ENCODE measurements at regions not wholly inside any gene's neighbourhood (a gene's known extent, or its start where the extent isn't known, plus 50 kb on each side); places are given as distances from the start of the nearest gene placed in this dataset.

DNA sequence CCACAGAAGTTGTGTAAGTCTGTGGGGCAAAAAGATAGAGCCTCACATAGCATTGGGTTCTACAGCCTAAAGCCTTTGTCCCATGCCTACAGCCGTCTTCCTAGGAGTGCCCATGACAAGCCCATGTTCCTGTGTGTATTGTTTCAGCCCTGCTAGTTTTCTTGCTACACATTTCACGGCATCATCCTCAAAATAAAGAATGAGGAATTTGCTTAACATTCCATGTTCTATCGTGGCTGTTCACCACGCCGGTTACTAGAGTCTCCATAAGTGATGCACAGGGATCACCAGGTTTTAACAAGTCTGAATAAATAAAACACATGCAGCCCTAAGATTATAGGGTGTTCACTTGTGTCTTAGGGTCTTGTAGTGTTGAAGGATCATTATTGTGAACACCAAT lies 87.4 kb upstream of the NGF start:
- Mint-ChIP-seq H3K27ac (no peak overlapping the region), H3K4me3 (no peak overlapping the region), H3K36me3 (ENCODE audit: low read depth) (no peaks in the 10 kb centered on the region), H3K27me3 (no peaks in the 10 kb centered on the region), H3K9me3 (no peaks in the 10 kb centered on the region), H3K4me1 (ENCODE audit: low read depth) (no peaks in the 10 kb centered on the region)
- intact Hi-C loops (cut with micrococcal nuclease): no loop called here

DNA sequence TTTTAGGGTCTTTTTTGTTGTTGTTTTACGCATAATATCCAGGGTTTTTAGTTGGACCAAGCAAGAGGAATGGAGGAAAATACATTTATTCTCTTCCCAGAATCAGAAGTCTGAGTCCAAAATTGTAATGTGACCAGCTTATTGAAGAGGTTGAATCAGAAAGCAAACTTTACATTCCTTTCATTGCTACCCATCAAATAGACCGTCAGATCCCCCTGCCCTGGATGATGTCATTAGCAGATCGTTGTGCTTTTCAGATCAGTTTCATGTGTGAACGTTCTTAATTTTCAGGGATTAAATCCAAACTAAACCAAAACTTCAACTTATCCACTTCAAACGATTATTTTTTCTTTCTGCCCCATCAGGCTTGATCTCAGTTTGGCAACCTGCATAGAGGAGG lies 85.7 kb upstream of the NGF start:
- H3K27ac Mint-ChIP-seq: no peak overlapping the region
- H3K9me3 Mint-ChIP-seq: no peaks in the 10 kb centered on the region
- no peak overlapping the region for H3K4me3 Mint-ChIP-seq
- H3K4me1 Mint-ChIP-seq (ENCODE audit: low read depth): no peaks in the 10 kb centered on the region
- no peaks in the 10 kb centered on the region for H3K27me3 Mint-ChIP-seq
- intact Hi-C loops (cut with micrococcal nuclease): no loop called here
- no peaks in the 10 kb centered on the region for H3K36me3 Mint-ChIP-seq (ENCODE audit: low read depth)

DNA sequence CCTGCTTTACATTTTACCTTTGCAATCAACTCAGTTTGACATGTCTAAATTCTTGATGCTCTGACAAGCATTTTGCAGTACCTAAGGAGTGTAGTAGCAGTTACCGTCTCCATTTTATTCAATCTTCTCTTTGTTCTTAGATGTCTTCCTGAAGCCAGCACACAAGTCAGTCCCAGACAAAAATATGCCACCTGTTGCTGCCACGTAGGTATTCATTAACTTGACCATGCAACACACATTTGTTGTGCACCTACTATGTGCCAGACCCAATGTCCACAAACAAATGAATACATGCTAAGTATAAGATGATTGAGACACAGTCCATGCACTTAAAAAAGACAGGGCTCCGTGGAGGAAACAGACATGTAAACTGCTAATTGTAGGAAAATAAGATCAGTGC lies 81.5 kb upstream of the NGF start:
- H3K4me1 Mint-ChIP-seq (ENCODE audit: low read depth): no peaks in the 10 kb centered on the region
- no peak overlapping the region for H3K27ac Mint-ChIP-seq
- intact Hi-C loops (cut with micrococcal nuclease): no loop called here
- no peak overlapping the region for H3K4me3 Mint-ChIP-seq
- H3K36me3 Mint-ChIP-seq (ENCODE audit: low read depth): no peaks in the 10 kb centered on the region
- no peaks in the 10 kb centered on the region for H3K9me3 Mint-ChIP-seq
- no peaks in the 10 kb centered on the region for H3K27me3 Mint-ChIP-seq

DNA sequence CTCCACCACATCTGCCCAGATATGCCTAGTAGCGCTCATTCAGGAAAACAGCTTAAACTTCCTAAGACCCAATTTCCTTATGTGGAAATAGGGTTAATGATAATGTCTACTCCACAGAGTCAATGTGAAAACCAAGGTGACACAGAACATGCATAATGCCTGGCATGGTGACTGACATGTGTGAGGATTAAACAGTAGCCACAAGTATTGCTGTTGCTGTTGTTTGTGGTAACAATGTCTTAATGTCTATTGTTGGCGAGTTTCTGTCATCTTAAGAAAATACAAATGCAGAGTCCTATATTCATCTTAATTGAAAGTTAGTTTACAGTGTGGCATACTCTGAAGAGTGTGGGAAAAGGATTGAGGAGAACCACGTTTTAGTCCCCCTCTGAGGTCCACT lies 75.6 kb upstream of the NGF start:
- Mint-ChIP-seq H3K9me3 (no peaks in the 10 kb centered on the region), H3K27me3 (no peaks in the 10 kb centered on the region), H3K36me3 (ENCODE audit: low read depth) (no peaks in the 10 kb centered on the region), H3K27ac (no peak overlapping the region), H3K4me1 (ENCODE audit: low read depth) (no peaks in the 10 kb centered on the region), H3K4me3 (no peak overlapping the region)
- intact Hi-C loops (cut with micrococcal nuclease): no loop called here

DNA sequence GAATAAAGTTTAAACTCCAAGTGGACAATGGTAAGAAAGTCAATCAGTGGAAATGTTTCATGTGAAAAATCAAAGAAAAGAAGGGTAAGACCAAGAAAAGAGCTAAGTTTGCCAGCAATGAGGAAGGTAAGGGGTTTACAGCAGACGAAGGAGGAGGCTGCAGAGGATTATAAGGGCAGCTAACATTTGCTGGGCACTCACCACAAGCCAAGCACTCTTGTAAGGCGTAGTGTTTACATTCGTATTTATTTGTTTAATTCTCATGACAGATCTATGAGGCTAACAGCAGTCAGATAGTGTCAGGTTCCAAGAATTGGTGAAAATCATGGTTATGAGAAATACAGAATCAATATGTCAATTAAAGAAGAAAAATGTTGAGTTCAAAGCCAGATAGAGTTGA lies 75.2 kb upstream of the NGF start:
- H3K9me3 Mint-ChIP-seq: no peaks in the 10 kb centered on the region
- H3K4me1 Mint-ChIP-seq (ENCODE audit: low read depth): no peaks in the 10 kb centered on the region
- no peak overlapping the region for H3K27ac Mint-ChIP-seq
- intact Hi-C loops (cut with micrococcal nuclease): no loop called here
- no peaks in the 10 kb centered on the region for H3K27me3 Mint-ChIP-seq
- H3K36me3 Mint-ChIP-seq (ENCODE audit: low read depth): no peaks in the 10 kb centered on the region
- H3K4me3 Mint-ChIP-seq: no peak overlapping the region

DNA sequence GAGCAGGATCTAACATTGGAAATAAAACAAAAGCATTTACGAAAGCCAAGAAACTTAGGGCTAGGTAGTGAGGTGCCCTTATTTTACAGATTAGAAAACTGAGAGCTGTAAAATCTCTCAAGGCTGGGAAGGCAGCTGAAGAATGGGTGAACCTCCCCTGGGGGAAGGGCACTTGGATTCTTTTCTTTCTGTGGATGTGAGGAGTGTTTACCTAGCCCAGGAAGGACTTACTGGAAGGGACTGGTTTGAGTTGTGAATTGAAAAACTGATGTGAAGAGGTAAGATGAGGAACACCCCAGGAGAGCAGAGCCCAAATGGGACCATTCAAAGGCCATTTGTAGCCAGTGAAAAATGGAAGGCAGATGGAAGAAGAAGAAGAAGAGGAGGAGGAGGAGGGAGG lies 74.7 kb upstream of the NGF start:
- Mint-ChIP-seq H3K9me3 (no peaks in the 10 kb centered on the region), H3K4me1 (ENCODE audit: low read depth) (no peaks in the 10 kb centered on the region), H3K36me3 (ENCODE audit: low read depth) (no peaks in the 10 kb centered on the region), H3K27me3 (no peaks in the 10 kb centered on the region), H3K27ac (no peak overlapping the region), H3K4me3 (no peak overlapping the region)
- intact Hi-C loops (cut with micrococcal nuclease): no loop called here

DNA sequence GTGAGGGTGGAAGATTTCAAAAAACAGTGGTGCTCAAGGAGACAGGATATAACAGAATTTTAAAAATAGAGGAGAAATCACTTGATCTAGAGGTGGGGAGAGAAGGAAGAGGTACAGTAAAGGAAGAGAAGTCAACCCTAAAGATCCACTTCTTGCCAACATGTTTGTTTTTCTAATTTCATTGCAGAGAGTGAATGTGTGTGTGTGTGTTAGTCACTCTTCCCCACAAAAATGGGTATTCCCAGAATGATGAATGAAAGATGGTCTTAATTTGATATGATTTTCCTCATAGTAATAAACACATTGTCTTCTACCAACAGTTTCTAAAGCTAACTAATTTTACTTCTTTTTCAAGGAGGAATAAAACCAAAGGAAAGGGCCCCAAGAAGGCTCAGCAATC lies 74.2 kb upstream of the NGF start:
- Mint-ChIP-seq H3K9me3 (no peaks in the 10 kb centered on the region), H3K4me1 (ENCODE audit: low read depth) (no peaks in the 10 kb centered on the region), H3K36me3 (ENCODE audit: low read depth) (no peaks in the 10 kb centered on the region), H3K4me3 (no peak overlapping the region), H3K27ac (no peak overlapping the region), H3K27me3 (no peaks in the 10 kb centered on the region)
- intact Hi-C loops (cut with micrococcal nuclease): no loop called here

DNA sequence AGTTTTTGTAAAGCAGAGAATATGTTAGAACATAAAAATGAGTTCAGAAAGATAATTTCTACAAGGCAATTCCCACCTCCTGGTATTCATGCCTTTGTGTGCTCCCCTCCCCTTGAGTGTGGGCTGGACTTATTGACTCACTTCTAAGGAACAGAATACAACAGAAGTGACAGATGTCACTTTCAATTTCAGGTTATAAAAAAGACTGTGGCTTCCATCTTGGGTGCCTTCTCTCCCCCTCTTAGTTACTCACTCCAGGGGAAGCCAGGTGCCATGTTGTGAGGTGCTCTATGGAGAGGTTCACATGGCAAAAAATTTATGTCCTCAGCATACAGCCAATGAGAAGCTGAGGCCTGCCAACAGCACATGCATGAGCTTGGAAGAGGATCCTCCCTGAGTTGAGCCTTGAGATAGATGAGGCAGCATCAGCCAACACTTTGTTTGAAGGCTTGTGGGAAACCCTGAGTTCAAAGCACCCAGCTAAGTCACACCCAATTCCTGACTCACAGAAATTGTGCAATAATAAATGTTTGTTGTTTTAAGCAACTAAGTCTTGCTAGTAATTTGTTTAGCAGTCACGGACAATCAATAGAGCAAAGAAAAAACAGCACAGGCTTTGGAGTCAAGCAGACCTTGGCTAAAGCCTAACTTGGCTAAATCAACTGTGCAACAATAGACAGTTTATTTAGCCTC lies 73.5 kb upstream of the NGF start:
- H3K36me3 Mint-ChIP-seq (ENCODE audit: low read depth): no peaks in the 10 kb centered on the region
- no peaks in the 10 kb centered on the region for H3K4me1 Mint-ChIP-seq (ENCODE audit: low read depth)
- H3K27me3 Mint-ChIP-seq: no peaks in the 10 kb centered on the region
- no peak overlapping the region for H3K27ac Mint-ChIP-seq
- intact Hi-C loops (cut with micrococcal nuclease): no loop called here
- no peak overlapping the region for H3K4me3 Mint-ChIP-seq
- H3K9me3 Mint-ChIP-seq: peaks cover 5% of the 10 kb centered on the region

DNA sequence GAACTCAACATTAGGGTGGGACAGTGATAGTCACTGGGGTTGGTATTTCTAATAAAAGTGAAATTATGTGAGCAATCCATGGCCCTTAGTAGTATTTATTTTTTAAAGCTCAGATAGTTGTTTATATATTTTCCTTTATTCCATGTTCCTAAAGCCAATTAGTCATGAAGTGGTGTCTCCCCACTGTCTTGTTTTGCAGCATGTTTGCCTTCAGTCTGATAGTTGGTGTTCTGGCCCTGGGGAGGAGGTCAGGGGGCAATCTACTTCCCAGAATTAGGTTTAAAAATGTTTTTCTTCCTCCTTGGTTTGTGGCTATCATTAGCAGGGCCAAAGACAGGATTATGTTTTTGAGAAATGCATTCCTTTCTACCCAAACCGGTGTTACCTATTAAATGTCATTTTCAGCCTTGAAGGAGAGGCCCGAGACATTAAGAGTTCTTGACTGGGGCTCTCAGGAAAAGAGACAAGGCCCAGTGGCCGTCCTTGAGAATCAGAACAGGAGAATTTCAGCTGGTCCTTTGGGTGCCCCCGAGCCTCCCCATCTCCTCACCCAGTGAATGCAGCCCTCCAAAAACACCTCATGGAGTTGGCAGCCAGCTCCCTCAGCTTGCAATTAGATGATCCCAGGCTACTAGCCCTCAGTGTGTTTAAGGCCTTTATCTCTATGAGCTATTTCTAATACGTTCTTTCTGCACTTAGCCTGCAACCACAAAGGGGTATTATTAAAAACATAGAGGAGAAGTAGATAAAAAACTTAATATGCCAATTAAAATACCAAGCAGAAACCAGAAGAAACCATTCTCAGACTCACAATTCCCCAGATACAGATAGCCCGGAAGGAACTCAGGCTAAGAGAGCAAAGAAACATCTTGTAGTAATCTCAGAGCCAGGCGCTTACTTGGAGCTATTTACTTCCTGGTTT lies 71.3 kb upstream of the NGF start:
- Mint-ChIP-seq H3K27me3 (no peaks in the 10 kb centered on the region), H3K36me3 (ENCODE audit: low read depth) (no peaks in the 10 kb centered on the region), H3K27ac (no peak overlapping the region), H3K4me3 (no peak overlapping the region), H3K4me1 (ENCODE audit: low read depth) (no peaks in the 10 kb centered on the region), H3K9me3 (peaks cover 8% of the 10 kb centered on the region)
- intact Hi-C loops (cut with micrococcal nuclease): no loop called here

DNA sequence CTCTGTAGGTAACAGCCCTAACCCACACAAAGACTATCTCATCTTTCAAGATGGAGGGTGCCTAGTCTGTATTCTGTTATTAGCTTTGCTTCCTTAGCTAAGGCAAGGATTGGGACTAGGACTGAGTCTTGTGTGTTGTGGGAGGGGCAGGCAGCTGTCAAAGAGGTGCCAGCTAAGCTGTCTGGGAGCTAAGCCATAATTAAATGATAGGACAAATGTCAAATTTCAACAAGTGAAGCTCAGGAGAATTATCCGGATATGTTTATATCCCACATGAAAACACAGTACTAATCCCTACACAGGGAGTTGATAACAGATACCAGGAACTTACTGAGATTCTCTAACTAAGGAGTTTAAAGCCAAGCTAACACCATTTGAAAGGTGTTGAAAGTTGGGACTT lies 70.5 kb upstream of the NGF start:
- Mint-ChIP-seq H3K36me3 (ENCODE audit: low read depth) (no peaks in the 10 kb centered on the region), H3K4me1 (ENCODE audit: low read depth) (no peaks in the 10 kb centered on the region), H3K27ac (no peak overlapping the region), H3K27me3 (no peaks in the 10 kb centered on the region), H3K4me3 (no peak overlapping the region), H3K9me3 (peaks cover 8% of the 10 kb centered on the region)
- intact Hi-C loops (cut with micrococcal nuclease): no loop called here

DNA sequence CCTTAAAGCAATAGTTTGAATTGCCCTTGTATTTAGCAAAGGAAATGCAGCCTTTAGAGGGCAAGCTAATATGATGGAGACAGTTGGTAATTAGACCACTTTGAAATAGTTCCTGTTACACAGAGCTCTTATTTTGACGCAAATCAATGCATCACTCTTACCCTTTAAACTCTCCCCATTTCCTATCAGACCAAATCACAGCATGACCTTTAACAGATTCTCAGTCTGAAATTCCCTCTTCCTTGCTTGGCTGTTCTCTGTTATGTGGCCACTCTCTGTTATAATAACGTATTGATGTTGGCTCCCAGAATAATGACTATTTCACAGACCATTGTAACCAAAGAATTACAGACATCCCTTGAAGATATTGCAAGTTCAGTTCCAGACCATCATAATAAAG lies 66.9 kb upstream of the NGF start:
- Mint-ChIP-seq H3K36me3 (ENCODE audit: low read depth) (no peaks in the 10 kb centered on the region), H3K4me1 (ENCODE audit: low read depth) (no peaks in the 10 kb centered on the region), H3K9me3 (peaks cover 8% of the 10 kb centered on the region), H3K27me3 (no peaks in the 10 kb centered on the region), H3K4me3 (no peak overlapping the region), H3K27ac (no peak overlapping the region)
- intact Hi-C loops (cut with micrococcal nuclease): no loop called here

DNA sequence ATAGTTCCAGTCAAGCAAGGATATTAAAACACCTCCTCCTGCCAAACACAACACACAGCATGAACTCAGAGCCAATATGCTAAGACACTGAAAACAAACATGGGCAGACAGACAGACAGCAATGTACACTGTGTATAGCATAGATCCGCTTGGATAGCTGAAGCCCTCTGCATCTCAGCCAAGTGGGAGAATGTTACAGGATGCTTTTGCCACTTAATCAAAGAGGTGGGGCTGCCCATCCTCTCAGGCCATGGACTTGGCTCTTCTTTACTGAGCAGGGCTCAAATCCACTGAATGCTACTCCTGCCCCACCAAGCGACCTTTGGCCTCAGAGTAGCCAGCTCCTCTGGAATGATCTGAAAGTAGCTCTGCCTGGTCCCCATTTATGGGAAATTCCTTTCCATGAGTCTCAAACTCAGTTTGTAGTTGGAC lies 64.7 kb upstream of the NGF start:
- Mint-ChIP-seq H3K9me3 (peaks cover 8% of the 10 kb centered on the region), H3K27ac (no peak overlapping the region), H3K27me3 (no peaks in the 10 kb centered on the region), H3K4me1 (ENCODE audit: low read depth) (no peaks in the 10 kb centered on the region), H3K4me3 (no peak overlapping the region), H3K36me3 (ENCODE audit: low read depth) (no peaks in the 10 kb centered on the region)
- intact Hi-C loops (cut with micrococcal nuclease): no loop called here

DNA sequence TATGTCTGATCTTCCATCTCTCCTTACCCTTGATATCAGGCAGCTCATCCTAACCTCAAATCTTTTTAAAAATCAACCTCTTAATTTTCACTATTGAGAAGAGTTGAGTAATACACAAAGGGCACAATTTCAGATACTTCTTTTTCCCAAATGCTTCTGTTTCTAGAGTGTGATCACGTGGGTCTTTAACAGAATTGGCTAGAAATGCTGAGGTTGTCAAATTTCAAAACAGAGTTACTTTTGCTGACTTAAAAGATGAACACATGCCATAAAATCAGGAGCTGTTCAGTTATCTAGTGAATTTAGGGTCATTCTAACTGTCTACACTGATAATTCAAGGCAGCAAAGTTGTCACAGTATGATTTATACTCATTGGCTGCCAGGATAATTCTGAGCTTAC lies 63.6 kb upstream of the NGF start:
- Mint-ChIP-seq H3K36me3 (ENCODE audit: low read depth) (no peaks in the 10 kb centered on the region), H3K9me3 (peaks cover 5% of the 10 kb centered on the region), H3K27ac (no peak overlapping the region), H3K27me3 (no peaks in the 10 kb centered on the region), H3K4me3 (no peak overlapping the region), H3K4me1 (ENCODE audit: low read depth) (no peaks in the 10 kb centered on the region)
- intact Hi-C loops (cut with micrococcal nuclease): no loop called here

DNA sequence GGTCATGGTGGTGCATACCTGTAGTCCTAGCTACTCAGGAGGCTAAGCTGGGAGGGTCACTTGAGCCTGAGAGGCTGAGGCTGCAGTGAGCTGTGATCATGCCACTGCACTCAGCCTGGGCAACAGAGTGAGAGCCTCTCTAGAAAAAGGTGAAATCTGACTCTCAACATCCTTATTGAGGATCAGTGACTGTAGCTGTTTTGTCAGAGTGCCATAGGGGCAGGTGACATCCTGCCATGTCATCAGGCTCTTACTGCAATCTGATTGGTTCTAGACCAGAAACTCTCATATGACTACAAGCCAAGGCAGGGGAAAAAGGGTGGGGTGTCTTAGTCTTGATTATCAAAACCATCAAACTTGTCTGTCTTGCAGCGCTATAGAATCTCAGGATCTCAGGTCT lies 62.8 kb upstream of the NGF start:
- Mint-ChIP-seq H3K4me1 (ENCODE audit: low read depth) (no peaks in the 10 kb centered on the region), H3K36me3 (ENCODE audit: low read depth) (no peaks in the 10 kb centered on the region), H3K9me3 (no peaks in the 10 kb centered on the region), H3K4me3 (no peak overlapping the region), H3K27me3 (no peaks in the 10 kb centered on the region), H3K27ac (no peak overlapping the region)
- intact Hi-C loops (cut with micrococcal nuclease): no loop called here

DNA sequence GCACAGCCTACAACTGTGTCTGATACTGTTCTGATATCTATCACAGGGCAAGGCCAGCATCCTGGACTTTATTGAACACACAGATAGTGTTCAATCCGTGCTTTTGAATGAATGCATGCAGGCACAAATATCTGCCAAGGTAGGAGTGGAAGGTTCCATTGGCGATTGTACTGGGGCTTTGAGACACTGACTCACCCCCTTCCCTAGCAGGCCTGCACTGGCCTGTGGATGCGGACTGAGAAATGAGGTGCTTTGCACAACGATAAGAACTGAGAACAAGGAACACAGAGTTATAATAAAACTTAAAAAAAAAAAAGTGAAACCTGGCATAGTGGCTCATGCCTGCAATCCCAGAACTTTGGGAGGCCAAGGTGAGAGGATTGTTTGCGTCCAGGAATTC lies 62.4 kb upstream of the NGF start:
- Mint-ChIP-seq H3K4me1 (ENCODE audit: low read depth) (no peaks in the 10 kb centered on the region), H3K4me3 (no peak overlapping the region), H3K27me3 (no peaks in the 10 kb centered on the region), H3K9me3 (no peaks in the 10 kb centered on the region), H3K36me3 (ENCODE audit: low read depth) (no peaks in the 10 kb centered on the region), H3K27ac (no peak overlapping the region)
- intact Hi-C loops (cut with micrococcal nuclease): no loop called here

All from dendritic cell treated with granulocyte-macrophage colony-stimulating factor and Interleukin-4, amounts not matched to agents 40 ng/mL and 50 ng/mL, for 4 days (primary cell).